ENCODE measurements at regions not wholly inside any gene's neighbourhood (a gene's known extent, or its start where the extent isn't known, plus 50 kb on each side); places are given as distances from the start of the nearest gene placed in this dataset.
"Not testable (repeated sequence)": the region's sequence is repeated elsewhere in the genome, so short reads cannot be mapped to it uniquely, and the experiment has no call there.

DNA sequence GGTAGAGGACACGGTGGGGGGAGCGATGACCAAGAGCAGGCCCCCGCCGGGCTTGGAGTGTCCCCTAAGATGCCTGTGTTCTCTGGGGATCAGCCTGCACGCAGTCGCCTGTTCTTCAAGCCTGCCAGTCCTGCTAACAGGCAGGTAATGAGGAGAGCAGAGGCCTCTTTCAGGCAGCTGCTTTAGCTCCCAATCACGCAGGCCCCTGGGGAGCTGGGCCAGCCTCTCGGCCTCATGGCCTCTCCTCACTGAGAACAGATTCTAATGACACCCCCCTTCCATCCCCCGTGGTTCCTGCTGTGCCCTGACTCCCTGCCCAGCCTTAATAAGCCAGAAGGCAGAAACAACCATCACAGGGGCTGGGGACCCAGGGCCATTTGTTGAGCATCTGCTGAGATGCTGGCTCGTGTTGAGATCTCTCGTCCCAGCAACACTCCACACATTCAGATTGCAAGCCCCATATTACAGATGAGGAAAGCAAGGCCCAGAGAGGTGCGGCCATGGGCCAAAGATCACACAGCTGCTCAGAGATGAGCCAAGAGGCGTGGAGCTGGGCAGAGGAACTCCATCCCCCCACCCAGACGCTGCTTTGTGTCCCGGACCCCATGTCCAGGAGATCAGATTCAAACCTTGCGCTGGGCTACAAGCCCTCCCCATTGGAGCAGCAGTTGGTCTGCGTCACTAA lies 71.6 kb upstream of the CASZ1 start:
- DNase-seq (ENCODE audit: low spot score): no peak

DNA sequence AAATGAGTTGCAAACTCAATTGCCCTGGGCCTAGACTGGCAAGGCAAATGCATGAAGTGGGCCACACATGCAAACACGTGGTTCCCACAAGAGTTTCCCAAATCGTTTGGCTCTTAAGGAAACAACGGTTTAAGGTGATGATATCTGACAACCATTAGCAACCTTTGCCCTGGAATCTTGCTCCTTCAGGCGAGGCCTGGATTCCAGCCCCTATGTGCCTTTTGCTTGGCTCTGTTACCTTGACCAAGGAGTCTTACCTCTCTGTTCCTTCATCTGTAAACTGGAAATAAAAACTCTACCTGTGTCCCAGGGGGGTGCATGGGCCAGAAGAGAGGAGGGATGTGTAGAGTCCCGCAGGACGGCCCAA lies 72.1 kb upstream of the CASZ1 start:
- no peak for DNase-seq (ENCODE audit: low spot score)

DNA sequence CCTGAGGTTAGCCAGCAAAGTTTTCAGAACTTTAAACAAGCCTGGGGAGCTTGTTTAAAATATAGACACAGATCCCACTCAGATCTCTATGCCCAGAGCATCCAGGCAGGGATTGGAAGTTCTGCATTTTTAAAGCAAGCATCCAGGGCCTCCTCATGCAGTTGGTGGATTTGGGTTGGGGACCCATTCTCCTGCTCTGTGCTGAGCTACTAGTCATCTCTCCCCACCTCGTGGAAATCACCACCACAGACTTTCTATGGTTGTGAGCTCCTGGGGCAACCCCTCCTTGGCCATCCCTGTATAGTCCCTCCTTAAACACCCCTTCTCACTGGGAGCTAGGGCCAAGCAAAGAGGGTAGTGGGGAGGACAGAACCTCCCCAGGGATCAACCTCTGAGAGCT lies 73.5 kb upstream of the CASZ1 start:
- DNase-seq (ENCODE audit: low spot score): no peak

DNA sequence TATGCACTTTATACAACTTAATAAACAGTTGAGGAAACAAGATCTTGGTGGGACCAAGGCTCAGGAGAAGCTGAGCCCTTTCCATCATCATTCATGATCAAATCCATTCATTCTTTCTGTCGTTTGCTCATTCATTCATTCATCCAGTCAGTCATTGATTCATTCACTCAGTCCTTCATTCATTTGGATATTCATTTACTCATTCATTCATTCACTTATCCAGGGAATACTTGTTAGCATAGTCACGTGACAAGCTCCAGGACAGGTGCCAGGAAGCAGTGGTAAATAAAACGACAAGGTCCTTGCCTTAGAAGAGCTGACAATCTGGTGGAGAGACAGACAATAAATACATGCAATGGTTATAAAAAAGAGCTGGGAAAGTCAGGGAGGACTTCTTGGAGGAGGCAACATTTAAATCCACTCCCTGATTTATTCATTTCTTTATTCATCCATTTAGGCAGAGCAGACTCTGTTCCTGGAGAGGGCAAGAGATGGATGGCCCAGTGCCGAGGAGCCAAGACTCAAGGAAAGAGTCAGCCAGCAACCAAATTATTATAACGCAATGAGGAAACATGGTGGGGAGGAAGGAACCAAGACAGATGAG lies 74.1 kb upstream of the CASZ1 start:
- no peak for DNase-seq (ENCODE audit: low spot score)

DNA sequence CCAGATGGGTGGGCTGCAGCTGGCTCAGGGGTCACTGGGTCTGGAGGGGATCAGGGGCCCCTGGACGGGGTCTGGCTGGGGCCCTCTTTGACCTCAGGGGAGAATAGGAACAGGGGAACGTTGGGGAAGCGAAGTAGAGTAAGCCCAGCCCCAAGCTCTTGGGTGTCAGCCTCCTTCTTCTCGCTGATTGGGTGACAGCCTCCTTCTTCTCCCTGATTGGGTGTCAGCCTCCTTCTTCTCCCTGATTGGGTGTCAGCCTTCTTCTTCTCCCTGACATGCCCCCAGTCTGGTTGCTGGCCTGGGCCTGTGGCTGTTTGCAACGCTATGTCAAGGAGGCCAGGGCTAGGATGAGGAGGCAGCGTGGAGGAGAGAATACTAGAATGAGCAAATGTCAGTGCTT lies 76.7 kb upstream of the CASZ1 start:
- DNase-seq (ENCODE audit: low spot score): no peak

DNA sequence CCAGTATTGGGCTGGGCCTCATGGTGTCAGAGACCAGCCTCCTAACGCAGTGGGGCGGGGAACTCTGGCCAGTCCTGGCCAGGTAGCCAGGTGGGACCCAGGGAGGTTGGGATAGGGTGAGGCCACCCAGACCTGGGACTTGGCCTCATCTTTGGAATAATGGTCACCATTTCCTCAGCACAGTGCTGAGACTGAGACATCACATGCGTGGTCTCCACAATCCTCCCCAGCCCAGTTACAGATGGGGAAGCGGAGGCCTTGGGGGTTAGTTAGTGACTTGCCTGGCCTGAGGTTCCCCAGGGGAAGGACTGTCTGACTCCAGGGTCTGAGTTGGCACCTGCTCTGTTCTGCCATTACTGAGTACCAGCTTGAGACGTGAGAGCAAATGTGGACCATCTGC lies 77.9 kb upstream of the CASZ1 start:
- no peak for DNase-seq (ENCODE audit: low spot score)

DNA sequence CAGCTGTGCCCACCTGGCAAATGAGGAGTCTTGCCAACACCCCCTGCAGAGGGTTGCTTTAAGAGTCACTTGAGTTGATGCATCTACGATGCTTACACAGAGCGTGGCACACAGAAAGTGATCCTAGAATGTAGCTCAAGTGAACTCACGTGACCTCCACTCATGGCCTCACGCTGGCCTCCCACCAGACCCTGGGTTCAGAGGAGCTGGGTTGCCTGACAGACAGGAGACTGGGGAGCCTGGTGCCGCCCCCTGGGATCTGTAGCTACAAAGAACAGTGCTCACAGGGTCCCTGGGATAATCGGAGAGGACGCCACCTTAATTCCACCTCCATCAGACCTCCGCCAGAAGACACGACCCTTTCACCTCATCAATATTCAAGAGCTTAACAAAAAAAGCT lies 81.4 kb upstream of the CASZ1 start:
- no peak for DNase-seq (ENCODE audit: low spot score)

DNA sequence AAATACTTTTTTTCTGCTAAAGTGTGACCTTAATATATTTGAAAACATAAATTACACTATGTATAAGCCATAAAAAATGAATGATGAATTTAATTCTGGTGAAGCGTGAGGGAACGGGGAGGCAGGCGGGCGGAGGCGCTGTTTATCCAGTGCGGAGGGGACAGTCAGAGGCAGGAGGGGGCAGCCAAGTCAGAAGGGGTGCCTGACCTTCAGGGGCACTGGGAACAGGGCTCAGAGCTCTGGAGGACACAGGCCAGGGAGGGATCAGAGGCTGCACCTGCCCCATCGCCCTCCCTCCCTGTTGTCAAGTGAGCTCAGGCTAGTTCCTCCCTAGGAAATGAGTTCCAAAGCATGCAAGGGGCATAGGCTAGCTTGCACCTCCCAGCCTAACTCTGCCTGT lies 82.0 kb upstream of the CASZ1 start:
- no peak for DNase-seq (ENCODE audit: low spot score)

DNA sequence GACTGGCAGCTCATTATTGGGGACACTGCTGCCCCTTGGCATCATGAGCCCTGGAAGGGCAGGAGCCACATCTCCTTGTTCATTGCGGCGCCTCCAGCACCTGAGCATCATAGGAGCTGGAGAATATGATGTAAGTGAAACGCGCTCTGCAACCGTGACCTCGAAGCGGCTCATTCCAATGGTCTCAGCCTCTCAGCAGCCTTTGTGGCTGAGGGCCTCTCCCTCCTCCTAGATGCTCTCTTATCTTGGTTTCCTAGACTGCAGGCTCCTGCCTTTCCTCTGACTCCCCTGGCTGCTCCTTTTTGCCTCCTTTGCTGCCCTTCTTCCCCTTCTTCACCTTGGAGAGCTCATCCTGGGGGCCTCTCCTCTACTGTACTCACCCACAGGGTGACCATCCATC lies 83.6 kb upstream of the CASZ1 start:
- no peak for DNase-seq (ENCODE audit: low spot score)

DNA sequence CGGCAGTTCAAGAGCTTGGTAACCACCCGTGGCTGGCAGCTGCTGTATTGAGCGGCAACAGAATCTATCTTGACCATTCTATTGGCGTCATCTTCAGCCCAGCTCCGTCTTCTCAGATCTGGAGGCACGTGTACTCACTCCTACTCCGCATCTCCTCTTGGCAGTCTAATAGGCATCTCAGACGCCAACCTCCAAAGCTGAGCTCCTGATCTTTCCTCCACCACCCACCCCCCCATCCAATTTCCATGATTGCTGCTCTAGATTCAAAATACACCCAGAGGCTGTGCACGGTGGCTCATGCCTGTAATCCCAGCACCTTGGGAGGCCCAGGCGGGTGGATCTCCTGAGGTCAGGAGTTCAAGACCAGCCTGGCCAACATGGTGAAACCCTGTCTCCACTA lies 84.6 kb upstream of the CASZ1 start:
- no peak for DNase-seq (ENCODE audit: low spot score)

DNA sequence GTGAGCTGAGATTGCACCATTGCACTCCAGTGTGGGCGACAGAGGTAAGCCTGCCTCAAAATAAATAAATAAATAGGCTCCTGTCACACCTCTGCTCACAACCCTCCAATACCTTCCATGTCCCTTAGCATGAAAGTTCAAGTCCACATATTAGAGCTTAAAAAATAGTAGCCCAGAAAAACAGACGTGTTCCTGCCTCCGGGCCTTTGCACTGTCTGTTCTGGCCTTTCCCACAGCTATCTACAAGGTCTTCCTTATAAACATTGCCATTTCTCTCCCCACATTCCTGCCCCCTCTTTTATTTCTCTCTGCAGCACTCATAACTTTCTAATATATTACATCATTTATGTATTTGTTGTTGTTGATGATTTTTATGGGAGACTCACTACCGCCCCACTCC lies 85.6 kb upstream of the CASZ1 start:
- DNase-seq (ENCODE audit: low spot score): no peak

DNA sequence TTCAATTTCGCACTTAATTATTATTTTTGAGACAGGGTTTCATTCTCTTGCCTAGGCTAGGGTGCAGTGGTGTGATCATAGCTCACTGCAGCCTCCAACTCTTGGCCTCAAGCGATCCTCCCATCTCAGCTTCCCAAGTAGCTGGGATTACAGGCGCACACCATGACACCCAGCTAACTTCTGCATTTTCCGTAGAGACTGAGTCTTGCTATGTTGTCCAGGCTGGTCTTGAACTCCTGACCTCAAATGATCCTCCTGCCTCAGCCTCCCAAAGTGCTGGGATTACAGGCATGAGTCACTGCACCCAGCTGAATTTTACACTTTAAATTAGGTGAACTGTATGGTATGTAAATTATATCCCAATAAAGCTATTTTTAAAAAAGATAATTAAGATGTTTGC lies 90.6 kb upstream of the CASZ1 start:
- DNase-seq (ENCODE audit: low spot score): not testable (repeated sequence)

DNA sequence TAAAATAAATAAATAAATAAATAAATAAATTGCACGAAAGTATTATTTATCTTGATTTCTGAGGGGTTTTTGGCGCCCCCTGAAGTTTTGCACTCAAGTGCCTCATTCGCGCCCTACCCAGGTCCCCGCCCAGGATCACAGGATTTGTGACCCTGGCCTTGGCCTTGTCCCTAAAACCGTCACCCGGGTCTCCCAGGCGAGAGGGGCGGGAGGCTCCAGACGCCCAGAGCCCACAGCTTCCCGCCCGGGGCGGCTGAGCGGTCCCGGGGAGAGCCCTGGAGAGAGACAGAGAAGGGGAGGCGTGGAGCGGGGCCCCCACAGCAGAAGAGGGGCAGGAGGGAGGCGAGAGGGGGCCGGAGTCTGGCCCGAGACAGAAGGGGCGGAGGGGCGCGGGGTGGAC lies 91.8 kb upstream of the CASZ1 start:
- no peak for DNase-seq (ENCODE audit: low spot score)

DNA sequence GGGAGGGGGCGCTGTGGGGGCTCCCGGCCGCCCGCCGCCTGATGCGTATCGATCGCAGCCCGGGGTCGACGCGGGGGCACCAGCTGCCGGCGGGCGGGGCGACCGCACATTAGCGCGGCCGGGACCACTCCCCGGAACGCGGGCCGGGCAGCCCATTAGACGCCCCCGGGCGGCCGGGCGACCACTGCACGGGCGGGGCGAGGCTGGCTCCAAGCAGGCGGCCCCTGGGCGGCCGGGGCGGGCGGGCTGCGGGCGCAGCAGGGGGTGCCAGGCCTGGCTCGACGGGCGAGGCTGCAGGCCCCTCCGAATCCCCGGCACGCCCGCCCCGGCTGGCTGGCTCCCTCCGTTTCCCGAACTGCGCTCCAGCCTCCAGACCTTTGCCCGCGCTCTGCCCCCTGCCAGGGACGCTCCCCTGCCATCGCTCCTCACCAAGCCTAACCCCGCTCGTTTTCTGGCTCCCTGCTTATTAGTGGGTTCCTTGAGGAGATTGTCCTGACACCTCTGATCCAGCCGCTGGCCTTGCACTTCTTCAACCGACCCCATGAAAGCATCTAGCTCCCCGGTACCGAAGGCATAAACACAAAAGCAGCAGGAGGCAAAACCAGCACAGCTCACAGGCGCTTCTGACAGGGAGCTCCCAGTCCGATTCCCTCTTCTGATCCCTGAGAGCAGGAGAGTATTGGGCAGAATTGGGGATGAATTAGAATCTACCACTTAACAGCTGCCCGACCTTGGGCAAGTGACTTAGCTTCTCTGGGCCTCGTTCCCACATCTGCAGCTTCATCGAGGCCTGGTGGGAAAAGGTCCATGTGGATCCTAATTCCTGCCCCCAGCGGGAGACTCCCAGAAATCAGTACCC lies 92.6 kb upstream of the CASZ1 start:
- DNase-seq (ENCODE audit: low spot score): no peak

DNA sequence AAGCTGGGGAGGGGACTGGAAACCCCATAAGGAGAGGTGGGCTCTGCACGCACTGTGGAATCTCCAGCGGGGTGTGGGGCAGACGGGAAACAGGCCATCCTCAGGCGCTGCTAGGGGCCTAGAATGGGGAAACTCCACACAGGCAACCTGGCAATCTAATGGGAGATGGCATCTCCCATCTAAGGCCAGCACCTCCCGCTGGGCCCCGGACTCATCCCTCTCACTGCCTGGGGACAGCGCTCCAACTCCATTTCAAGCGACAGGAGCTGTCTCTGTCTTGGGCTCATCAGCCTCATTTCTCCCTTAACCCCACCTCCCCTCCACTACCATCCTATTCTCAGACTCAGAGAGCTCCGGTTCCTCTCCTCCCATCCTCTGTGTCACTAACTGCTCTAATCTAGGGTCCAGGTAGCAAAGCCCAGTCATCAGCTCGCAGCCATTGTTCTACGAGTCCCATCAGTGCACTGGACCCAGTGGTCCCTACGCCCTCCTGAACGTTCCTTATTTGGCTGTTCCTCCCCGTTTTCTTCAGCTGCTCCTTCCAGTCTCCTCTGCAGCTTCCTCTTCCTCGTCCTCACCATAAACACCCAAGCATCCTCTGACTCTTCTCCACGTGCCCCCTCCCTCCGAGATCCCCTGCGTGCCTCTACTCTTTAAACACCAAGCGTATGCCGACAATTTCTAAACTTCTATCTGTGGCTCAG lies 93.4 kb upstream of the CASZ1 start:
- DNase-seq (ENCODE audit: low spot score): no peak

DNA sequence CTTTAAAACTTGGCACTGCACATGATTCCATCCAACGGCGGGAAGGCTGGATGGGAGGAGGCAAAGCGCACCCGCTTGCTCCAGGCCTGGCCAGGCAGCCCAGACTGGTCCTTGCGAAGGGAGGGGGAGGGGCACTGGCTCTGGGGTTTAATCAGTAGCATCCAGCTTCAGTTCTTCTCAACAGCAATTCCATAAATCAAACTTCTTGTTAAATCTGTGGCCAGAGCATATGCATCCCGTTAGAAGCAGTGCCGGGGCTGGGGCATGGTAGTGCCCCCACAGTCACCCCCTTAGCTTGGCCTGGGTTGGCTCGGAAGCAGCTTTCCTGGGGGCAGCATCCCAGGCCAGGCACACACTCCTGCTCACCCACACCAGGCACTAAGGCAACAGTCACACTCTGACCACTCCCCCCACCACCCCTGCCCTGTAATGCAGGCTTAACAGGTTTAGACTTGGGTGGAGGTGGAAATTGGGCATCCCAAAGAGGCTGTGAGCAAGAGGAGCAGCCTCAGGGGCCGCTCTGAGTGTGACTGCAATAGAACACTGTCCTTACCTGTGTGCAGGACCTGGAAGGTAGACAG lies 94.1 kb upstream of the CASZ1 start:
- no peak for DNase-seq (ENCODE audit: low spot score)

DNA sequence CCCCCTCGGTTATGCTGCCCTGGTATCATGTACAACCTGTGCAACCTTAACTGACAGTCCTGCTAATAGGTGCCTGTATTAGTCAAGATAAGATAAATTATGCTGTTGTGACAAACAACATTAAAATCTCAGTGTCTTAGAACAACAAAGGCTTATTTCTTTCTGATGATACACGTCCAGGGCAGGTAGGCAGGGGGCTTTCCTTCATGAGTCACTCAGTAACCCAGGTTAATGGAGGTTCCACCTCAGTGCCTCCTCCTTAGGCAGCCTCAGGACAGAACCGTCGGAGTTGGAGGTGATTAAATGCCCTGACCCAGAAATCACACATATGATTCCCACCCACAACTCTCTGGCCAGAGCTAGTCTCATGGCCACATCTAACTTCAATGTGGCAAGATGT lies 94.6 kb upstream of the CASZ1 start:
- no peak for DNase-seq (ENCODE audit: low spot score)

DNA sequence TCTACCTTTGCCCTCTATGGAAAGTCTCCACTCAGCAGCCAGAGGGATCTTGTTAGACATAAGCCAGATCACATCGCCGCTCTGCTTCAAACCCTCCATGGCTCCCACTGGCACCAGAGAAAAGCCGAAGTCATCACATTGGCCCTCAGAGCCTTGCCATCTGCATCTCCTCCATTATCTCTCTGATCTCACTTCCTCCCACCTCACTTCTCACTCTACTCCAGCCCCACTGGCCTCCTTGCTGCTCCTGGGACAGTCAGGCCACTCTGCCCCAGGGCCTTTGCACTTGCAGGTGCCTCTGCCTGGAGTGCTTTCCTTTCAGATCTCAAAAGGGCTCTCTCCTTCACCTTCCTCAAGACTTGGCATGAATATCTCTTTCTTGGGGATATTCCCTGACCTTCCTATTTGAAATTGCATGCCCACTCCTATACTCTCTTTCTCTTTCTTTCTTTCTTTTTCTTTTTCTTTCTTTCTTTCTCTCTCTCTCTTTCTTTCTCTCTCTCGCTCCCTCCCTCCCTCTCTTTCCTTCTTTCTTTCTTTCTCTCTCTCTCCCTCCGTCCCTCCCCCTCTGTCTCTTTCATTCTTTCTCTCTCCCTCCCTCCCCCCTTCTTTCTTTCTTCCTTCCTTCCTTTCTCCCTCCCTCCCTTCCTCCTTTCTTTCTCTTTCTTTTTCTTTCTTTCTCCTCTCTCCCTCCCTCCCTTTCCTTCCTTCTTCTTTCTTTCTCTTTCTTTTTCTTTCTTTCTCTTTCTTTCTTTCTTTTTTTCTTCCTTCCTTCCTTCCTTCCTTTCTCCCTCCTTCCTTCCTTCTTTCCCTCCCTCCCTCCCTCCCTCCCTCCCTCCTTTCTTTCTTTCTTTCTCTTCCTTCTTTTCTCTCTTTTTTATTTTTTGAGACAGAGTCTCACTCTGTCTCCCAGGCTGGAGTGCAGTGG lies 96.0 kb upstream of the CASZ1 start:
- DNase-seq (ENCODE audit: low spot score): no peak

DNA sequence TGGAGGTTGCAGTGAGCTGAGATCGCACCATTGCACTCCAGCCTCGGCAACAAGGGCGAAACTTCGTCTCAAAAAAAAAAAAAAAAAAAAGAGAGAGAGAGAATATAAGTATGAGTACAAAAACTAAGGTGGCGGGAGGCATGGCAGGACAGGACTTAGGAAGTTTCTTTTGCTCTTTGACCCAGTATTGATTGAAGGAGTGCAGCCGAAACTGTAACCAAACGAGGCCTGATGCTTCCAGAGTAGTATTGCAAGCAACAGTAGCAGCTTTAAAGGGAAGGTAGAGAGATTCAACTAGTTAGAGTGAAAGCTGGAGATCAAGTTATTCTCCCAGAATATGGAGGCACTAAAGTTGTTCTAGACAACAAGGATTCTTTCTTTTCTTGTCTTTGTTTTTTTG lies 99.2 kb upstream of the CASZ1 start:
- DNase-seq (ENCODE audit: low spot score): no peak

DNA sequence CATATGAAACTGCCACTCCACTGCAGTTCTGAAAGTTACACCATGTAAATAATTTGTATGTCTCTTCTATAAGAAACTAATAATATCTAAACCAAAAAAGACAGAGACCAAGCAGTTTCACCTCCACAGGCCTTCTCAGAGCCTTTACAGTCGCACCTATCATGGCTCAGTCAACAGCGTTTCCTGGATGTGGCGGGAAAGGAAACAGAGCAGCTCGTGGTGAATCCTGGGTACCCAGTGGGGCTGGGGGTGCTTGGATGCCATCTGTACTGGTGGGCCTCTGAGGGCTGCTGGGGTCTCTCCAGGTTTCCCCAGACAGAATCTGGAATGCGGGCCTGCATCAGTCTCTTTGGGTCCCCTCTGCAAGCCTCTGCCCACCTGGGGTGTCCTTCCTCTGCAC lies 100.2 kb upstream of the CASZ1 start:
- no peak for DNase-seq (ENCODE audit: low spot score)

DNA sequence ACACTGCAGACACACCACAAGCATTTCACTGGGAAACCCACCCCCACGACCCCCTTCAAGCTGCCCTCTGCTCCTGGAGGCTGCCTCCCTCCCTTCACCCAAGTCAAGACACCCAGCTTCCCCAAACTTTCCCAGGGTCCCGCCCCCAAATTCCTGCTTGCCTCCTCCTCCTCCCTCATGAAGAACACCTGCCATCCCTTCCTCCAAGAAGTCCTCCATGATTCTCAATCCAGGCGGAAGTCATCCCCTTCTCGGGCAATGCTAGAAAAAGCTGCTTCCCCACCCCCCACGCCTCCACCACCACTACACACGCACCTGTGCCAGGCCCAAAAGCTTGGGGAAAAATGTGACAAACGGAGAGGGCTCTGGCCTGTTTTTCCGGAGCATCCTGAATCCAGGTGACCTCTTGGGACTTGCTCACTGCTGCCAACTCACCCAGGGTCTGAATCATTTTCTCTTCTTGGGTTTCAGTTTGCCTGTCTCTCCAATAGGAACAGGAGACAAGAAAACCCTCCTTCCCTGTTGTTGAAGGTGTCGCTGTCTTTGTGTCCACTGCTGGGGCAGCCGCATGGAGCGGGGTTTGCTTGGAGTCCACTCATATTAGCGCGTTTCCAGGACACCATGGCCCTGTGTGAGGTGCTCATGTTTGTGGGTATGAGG lies 101.0 kb upstream of the CASZ1 start:
- no peak for DNase-seq (ENCODE audit: low spot score)
